Head of caudate nucleus (tissue), 42 donors: ENCODE measurements at regions not wholly inside any gene's neighbourhood (a gene's known extent, or its start where the extent isn't known, plus 50 kb on each side); places are given as distances from the start of the nearest gene placed in this dataset.
A peak's percentile ranks its signal among the peaks of the same experiment; 100 is the strongest.

Experiments
- DNase-seq, 42 donors: peaks; one replicate each; pipeline versions ENCODE4 v3.0.0 to v3.0.0-alpha.2; 2020 to 2021; ENCODE audit warnings: mixed read lengths in 7 of 42
- intact Hi-C: fragments of 100-400 bp; cut with DNase I; formaldehyde crosslinking; loops from one replicate; pipeline ENCODE4 v1.15.0; 2022

- no peak for DNase-seq
- intact Hi-C loops: no loop called here
These were observed 50.4 kb upstream of the GRIP2 start for GRCh38 chr3:14590569-14590968.

- intact Hi-C loops: no loop called here
These were observed 52.2 kb upstream of the GRIP2 start for GRCh38 chr3:14592390-14592789.

GRCh38 chr3:14592836-14593235, 52.7 kb upstream of the GRIP2 start:
- no peak for DNase-seq
- intact Hi-C loops: no loop called here

More at GRCh38 chr3:14592390-14592789, 52.2 kb upstream of the GRIP2 start:
- DNase-seq: no peak

- intact Hi-C loops: no loop called here
- no peak for DNase-seq
These were observed 54.1 kb upstream of the GRIP2 start for GRCh38 chr3:14594234-14594633.

- intact Hi-C loops: no loop called here
- no peak for DNase-seq
These were observed 55.4 kb upstream of the GRIP2 start for GRCh38 chr3:14595561-14595960.

- DNase-seq: no peak
- intact Hi-C loops: no loop called here
These were observed 54.3 kb upstream of the CCDC174 start for GRCh38 chr3:14597266-14597665.

GRCh38 chr3:14598143-14598569, 53.4 kb upstream of the CCDC174 start:
- DNase-seq: peak in 34 of 42 donors; percentile 6 to 77 (median 42)
- intact Hi-C loops: no loop called here

GRCh38 chr3:14599488-14599887, 52.1 kb upstream of the CCDC174 start:
- no peak for DNase-seq

GRCh38 chr3:14600075-14600474, 51.5 kb upstream of the CCDC174 start:
- intact Hi-C loops: no loop called here
- DNase-seq: no peak

More at GRCh38 chr3:14599488-14599887, 52.1 kb upstream of the CCDC174 start:
- intact Hi-C loops: no loop called here

GRCh38 chr3:14600856-14601610, 50.5 kb upstream of the CCDC174 start:
- peak in 4 of 42 donors; percentile 14 to 29 (median 26) for DNase-seq
- intact Hi-C loops: no loop called here

GRCh38 chr3:14601692-14602005, 49.9 kb upstream of the CCDC174 start:
- intact Hi-C loops: no loop called here
- DNase-seq: no peak
